ENCODE measurements at regions not wholly inside any gene's neighbourhood (a gene's known extent, or its start where the extent isn't known, plus 50 kb on each side); places are given as distances from the start of the nearest gene placed in this dataset.

GRCh38 chr5:27353540-27353939 lies 315.2 kb upstream of the CDH9 start:
- no peak overlapping the region for H3K27ac ChIP-seq (ENCODE audit: insufficient read depth, low read depth, low read length)
- DNase-seq (ENCODE audit: low read depth, low spot score) (no peak), FAIRE-seq (no peak)
- no peaks in the 10 kb centered on the region for H3K36me3 ChIP-seq (ENCODE audit: control insufficient read depth in 2 of 2, extremely low read depth in 1 of 2, insufficient read depth in 2 of 2, low read length in 2 of 2)
- ChIA-PET POLR2A (no interaction called here), CTCF (interaction anchor here (1.0 kb wide), 1 partner anchor 13 kb away, joined by 3 read pairs; no protein-coding TSS in a partner anchor)
- H3K27me3 ChIP-seq (ENCODE audit: control insufficient read depth in 2 of 2, insufficient read depth in 2 of 2, low read length in 2 of 2): no peaks in the 10 kb centered on the region
- no peaks in the 10 kb centered on the region for H3K4me1 ChIP-seq (ENCODE audit: control insufficient read depth, extremely low read depth, insufficient read depth, low read length)
- H3K9me3 ChIP-seq (replicated peaks; ENCODE audit: control insufficient read depth, insufficient read depth, low read length): peaks cover 2% of the 10 kb centered on the region
- no peak overlapping the region for H3K9ac ChIP-seq (replicated peaks; ENCODE audit: extremely low read depth, insufficient read depth, low read length)
- no peaks in the 10 kb centered on the region for H4K20me1 ChIP-seq (replicated peaks; ENCODE audit: control insufficient read depth, extremely low read depth, insufficient read depth, low read length)
- no TSS peak for BruUV-seq (replicated peaks)
- H3K79me2 ChIP-seq (ENCODE audit: control insufficient read depth, insufficient read depth, low read length): no peaks in the 10 kb centered on the region
- no peak for TF ChIP-seq FOS (IDR thresholded peaks at IDR 0.05; ENCODE audit: borderline replicate concordance, insufficient read depth, low read length)
- no peak for TF ChIP-seq JUN (IDR thresholded peaks at IDR 0.05; ENCODE audit: borderline replicate concordance, insufficient read depth, insufficient read length, low read depth)
- TF ChIP-seq POLR2A (IDR thresholded peaks at IDR 0.05; ENCODE audit: low read depth, low read length): no peak
- no peak for TF ChIP-seq MYC (IDR thresholded peaks at IDR 0.05; ENCODE audit: low read depth, low read length)
- TF ChIP-seq GATA2 (IDR thresholded peaks at IDR 0.05; ENCODE audit: insufficient read depth, insufficient read length, low read depth, low read length): no peak
- TF ChIP-seq POLR2AphosphoS5 (IDR thresholded peaks at IDR 0.05; ENCODE audit: insufficient read depth, low read depth, low read length): no peak
- TF ChIP-seq EZH2 (IDR thresholded peaks at IDR 0.05; ENCODE audit: borderline replicate concordance, low read depth, low read length, severe bottlenecking): no peak
- no peak for TF ChIP-seq CTCF (IDR thresholded peaks at IDR 0.05; ENCODE audit: extremely low read depth in 1 of 2, insufficient read depth in 1 of 2, low read depth in 1 of 2, low read length in 2 of 2)
- TF ChIP-seq MAX (IDR thresholded peaks at IDR 0.05; ENCODE audit: insufficient read depth, insufficient read length): no peak
- H2AFZ ChIP-seq (ENCODE audit: low read depth, low read length): no peak overlapping the region
- H3K4me3 ChIP-seq (replicated peaks in 1 of 3; ENCODE audit: insufficient read depth in 1 of 3, low read depth in 1 of 3, low read length in 3 of 3): no peak overlapping the region
- H3K9me1 ChIP-seq (replicated peaks; ENCODE audit: control insufficient read depth, extremely low read depth, insufficient read depth, low read length): no peaks in the 10 kb centered on the region
- dilution Hi-C loops (cut with MboI; ENCODE audit: extremely low pct_ligation_motif_present, low sequenced_read_pairs): no loop called here
- intact Hi-C loops (cut with micrococcal nuclease): no loop called here
- H3K4me2 ChIP-seq (ENCODE audit: insufficient read depth, low read length): no peak overlapping the region

All from endothelial cell of umbilical vein (primary cell).